B cell (primary cell): ENCODE measurements at regions not wholly inside any gene's neighbourhood (a gene's known extent, or its start where the extent isn't known, plus 50 kb on each side); places are given as distances from the start of the nearest gene placed in this dataset.

Experiments
- EZH2 ChIP-seq: IDR thresholded peaks from 2 replicates; pipeline ENCODE4 v1.6.1; 2012; ENCODE audit warnings: borderline replicate concordance, low read depth, mild to moderate bottlenecking, moderate library complexity, low read length; ENCODE audit not compliant: insufficient read depth, poor library complexity, severe bottlenecking
- TF ChIP-seq, protein P1 (sequence below): fragments of 200-600 bp; IDR thresholded peaks from one replicate; pipeline ENCODE4 v1.8.0; 2022; ENCODE audit warnings: antibody characterized with exemption, mild to moderate bottlenecking

DNA sequence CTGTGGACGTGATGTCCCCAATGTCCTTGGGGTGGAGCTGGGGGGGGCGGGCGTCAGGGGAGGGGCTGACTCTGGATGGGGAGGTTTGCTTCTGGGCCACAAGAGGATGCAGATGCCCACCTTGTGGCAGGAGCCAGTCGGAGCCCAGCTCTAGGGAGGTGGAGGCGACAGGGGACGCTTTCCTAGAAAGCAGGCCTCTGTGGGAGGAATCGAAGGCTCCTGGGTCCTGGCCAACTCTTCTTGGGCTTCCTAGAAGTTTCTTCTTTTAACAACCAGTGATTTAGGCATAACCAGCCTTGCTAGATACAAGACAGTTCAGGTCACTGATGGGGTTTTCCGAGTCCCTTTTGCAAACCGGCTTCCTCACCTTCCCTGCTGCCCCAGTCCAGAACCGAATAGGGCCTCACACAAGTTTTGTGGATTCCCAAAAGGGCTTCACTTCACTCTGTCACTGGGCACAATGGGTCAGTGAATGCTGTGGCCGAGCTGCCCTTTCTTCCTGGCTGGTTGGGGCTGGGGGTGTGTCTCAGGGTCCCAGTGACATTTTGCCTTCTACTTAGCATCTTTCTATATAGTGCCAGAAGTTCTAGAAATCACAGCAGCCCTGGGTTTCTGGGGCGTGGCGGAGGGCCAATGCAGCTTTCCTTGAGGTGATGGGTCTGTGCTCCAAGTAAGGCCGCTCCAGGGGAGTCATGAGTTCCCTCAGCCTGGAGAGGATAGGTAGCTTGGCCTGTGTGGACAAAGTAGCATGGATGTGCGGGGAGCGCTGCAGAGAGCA, 78.4 kb upstream of the FOXP4 start:
- no peak for TF ChIP-seq EZH2
- TF ChIP-seq, protein P1, sequence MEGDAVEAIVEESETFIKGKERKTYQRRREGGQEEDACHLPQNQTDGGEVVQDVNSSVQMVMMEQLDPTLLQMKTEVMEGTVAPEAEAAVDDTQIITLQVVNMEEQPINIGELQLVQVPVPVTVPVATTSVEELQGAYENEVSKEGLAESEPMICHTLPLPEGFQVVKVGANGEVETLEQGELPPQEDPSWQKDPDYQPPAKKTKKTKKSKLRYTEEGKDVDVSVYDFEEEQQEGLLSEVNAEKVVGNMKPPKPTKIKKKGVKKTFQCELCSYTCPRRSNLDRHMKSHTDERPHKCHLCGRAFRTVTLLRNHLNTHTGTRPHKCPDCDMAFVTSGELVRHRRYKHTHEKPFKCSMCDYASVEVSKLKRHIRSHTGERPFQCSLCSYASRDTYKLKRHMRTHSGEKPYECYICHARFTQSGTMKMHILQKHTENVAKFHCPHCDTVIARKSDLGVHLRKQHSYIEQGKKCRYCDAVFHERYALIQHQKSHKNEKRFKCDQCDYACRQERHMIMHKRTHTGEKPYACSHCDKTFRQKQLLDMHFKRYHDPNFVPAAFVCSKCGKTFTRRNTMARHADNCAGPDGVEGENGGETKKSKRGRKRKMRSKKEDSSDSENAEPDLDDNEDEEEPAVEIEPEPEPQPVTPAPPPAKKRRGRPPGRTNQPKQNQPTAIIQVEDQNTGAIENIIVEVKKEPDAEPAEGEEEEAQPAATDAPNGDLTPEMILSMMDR: no peak
